Colonic mucosa (tissue), 4 donors: ENCODE measurements at regions not wholly inside any gene's neighbourhood (a gene's known extent, or its start where the extent isn't known, plus 50 kb on each side); places are given as distances from the start of the nearest gene placed in this dataset.

Source experiments
- DNase-seq: peaks from one replicate; pipeline ENCODE4 v3.0.0-alpha.2; 2020
- H3K27ac ChIP-seq: fragments of 200-600 bp; one replicate; pipeline ENCODE4 v1.8.0; 2021
- H3K27me3 ChIP-seq: fragments of 200-600 bp; one replicate; pipeline ENCODE4 v1.8.0; 2021
- H3K36me3 ChIP-seq: fragments of 200-600 bp; one replicate; pipeline ENCODE4 v1.8.0; 2021
- H3K4me1 ChIP-seq: fragments of 200-600 bp; one replicate; pipeline ENCODE4 v1.8.0; 2021; ENCODE audit warnings: mild to moderate bottlenecking
- H3K4me3 ChIP-seq: fragments of 200-600 bp; one replicate; pipeline ENCODE4 v1.8.0; 2021
- H3K9ac ChIP-seq, 2 donors: one replicate each; pipeline ENCODE4 v1.7.0; 2013; ENCODE audit warnings: control low read depth in 2 of 2, low read depth in 2 of 2, low read length in 2 of 2
- H3K9me3 ChIP-seq: fragments of 200-600 bp; one replicate; pipeline ENCODE4 v1.8.0; 2021
- intact Hi-C: fragments of 100-400 bp; cut with DNase I; formaldehyde crosslinking; loops from one replicate; pipeline ENCODE4 v1.14.1; 2022
- TF ChIP-seq, protein P1 (sequence below): fragments of 200-600 bp; IDR thresholded peaks from one replicate; pipeline ENCODE4 v1.8.0; 2022; ENCODE audit warnings: antibody characterized with exemption, mild to moderate bottlenecking
- donor health status: healthy.
- donor health status: DM: no; HTN: no; CAD: no.
- donor health status: DM: no; HTN: no; CAD: no.

DNA sequence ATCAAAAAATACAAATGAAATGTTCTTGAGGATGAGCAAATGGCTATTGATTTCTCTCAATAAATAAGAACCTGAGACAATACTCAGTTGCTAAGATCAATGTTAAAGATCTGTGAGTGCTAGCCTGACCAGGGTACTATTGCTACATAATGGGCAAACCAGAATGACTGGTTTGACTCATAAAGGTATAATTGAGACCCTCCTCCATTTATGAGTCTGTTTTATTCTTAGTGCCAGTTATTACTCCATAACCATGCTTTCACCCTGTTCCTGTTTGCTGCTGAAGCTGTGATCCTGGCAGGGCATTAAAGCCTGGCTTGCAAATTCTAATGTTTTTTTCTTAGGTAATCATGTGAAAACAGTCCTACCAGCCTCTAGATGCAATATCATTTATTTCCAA is 56.6 kb upstream of the PPM1B start:
- DNase-seq = no peak
- intact Hi-C loops = no loop called here
- TF ChIP-seq, protein P1, sequence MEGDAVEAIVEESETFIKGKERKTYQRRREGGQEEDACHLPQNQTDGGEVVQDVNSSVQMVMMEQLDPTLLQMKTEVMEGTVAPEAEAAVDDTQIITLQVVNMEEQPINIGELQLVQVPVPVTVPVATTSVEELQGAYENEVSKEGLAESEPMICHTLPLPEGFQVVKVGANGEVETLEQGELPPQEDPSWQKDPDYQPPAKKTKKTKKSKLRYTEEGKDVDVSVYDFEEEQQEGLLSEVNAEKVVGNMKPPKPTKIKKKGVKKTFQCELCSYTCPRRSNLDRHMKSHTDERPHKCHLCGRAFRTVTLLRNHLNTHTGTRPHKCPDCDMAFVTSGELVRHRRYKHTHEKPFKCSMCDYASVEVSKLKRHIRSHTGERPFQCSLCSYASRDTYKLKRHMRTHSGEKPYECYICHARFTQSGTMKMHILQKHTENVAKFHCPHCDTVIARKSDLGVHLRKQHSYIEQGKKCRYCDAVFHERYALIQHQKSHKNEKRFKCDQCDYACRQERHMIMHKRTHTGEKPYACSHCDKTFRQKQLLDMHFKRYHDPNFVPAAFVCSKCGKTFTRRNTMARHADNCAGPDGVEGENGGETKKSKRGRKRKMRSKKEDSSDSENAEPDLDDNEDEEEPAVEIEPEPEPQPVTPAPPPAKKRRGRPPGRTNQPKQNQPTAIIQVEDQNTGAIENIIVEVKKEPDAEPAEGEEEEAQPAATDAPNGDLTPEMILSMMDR = no peak

DNA sequence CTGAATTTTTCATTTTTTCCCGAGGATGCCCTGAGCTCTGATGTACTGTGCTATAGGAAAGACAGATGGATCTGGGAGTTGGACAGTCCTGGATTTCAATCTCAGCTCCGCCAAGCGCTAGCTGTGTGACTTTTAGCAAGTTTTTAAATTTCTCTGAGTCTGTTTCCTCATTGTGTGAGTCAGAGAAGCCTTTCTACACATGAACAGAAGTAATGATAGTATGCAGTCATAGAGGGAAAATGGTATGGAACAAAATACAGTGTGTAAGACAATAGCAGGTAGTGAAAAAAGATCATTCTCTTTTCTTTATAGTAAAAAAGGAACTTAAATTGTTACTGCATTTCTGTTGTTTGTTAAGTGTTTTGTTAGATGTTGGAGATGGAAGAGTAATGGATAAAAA is 52.4 kb upstream of the PPM1B start:
- Histone ChIP-seq H3K27ac (no peak overlapping the region), H3K9me3 (no peaks in the 10 kb centered on the region), H3K27me3 (no peaks in the 10 kb centered on the region), H3K9ac (no peak overlapping the region), H3K4me1 (no peaks in the 10 kb centered on the region), H3K36me3 (no peaks in the 10 kb centered on the region), H3K4me3 (no peak overlapping the region)
- no peak for DNase-seq
- intact Hi-C loops = no loop called here
- TF ChIP-seq, protein P1 = no peak

More for the DNA sequence above, 56.6 kb upstream of the PPM1B start:
- H3K9ac ChIP-seq = no peak overlapping the region
- H3K27me3 ChIP-seq = no peaks in the 10 kb centered on the region
- H3K4me1 ChIP-seq = no peaks in the 10 kb centered on the region
- H3K4me3 ChIP-seq = no peak overlapping the region
- H3K27ac ChIP-seq = no peak overlapping the region
- no peaks in the 10 kb centered on the region for H3K9me3 ChIP-seq
- H3K36me3 ChIP-seq = no peaks in the 10 kb centered on the region

GRCh38 chr2:44118257-44118656 is 50.4 kb upstream of the PPM1B start:
- DNase-seq = no peak

More at GRCh38 chr2:44118257-44118656, 50.4 kb upstream of the PPM1B start:
- Histone ChIP-seq H3K9ac (no peak overlapping the region), H3K9me3 (no peaks in the 10 kb centered on the region), H3K4me1 (no peaks in the 10 kb centered on the region), H3K27ac (no peak overlapping the region), H3K36me3 (no peaks in the 10 kb centered on the region), H3K4me3 (no peak overlapping the region), H3K27me3 (no peaks in the 10 kb centered on the region)
- TF ChIP-seq, protein P1 = no peak
- intact Hi-C loops = no loop called here
